ENCODE measurements at regions not wholly inside any gene's neighbourhood (a gene's known extent, or its start where the extent isn't known, plus 50 kb on each side); places are given as distances from the start of the nearest gene placed in this dataset.

GRCh38 chr4:144820728-144821085 is 174.8 kb downstream of the HHIP start:
- no peak overlapping the region for H3K9ac ChIP-seq (ENCODE audit: low read depth in 1 of 2, low read length in 2 of 2)
- no peaks in the 10 kb centered on the region for H3K27me3 ChIP-seq (ENCODE audit: control insufficient read depth in 4 of 4, insufficient read depth in 4 of 4, low read length in 3 of 4)
- TF ChIP-seq ZBTB33 (IDR thresholded peaks at IDR 0.05) (no peak), SP1 (IDR thresholded peaks at IDR 0.05) (no peak), REST (IDR thresholded peaks at IDR 0.05) (no peak), NR2F2 (IDR thresholded peaks at IDR 0.05) (no peak), RAD21 (IDR thresholded peaks at IDR 0.05) (no peak), HNF4G (IDR thresholded peaks at IDR 0.05) (no peak)
- no peaks in the 10 kb centered on the region for H3K4me1 ChIP-seq (ENCODE audit: control insufficient read depth in 4 of 4, insufficient read depth in 4 of 4, low read length in 3 of 4)
- no peak for DNase-seq (ENCODE audit: low spot score)
- H3K9me3 ChIP-seq (ENCODE audit: control insufficient read depth in 4 of 4, low read length in 3 of 4), result no peaks in the 10 kb centered on the region
- H3K4me3 ChIP-seq (ENCODE audit: low read depth in 1 of 3, low read length in 3 of 3), result no peak overlapping the region
- H3K27ac ChIP-seq (ENCODE audit: low read depth in 1 of 2, low read length in 2 of 2), result no peak overlapping the region
- H3K36me3 ChIP-seq (ENCODE audit: control insufficient read depth in 4 of 4, insufficient read depth in 3 of 4, low read depth in 1 of 4, low read length in 3 of 4), result no peaks in the 10 kb centered on the region
- 60% methylated on average over 2 of the region's 2 CpGs for WGBS

- H3K27ac ChIP-seq (ENCODE audit: low read depth in 1 of 2, low read length in 2 of 2), result no peak overlapping the region
- no peaks in the 10 kb centered on the region for H3K4me1 ChIP-seq (ENCODE audit: control insufficient read depth in 4 of 4, insufficient read depth in 4 of 4, low read length in 3 of 4)
- H3K4me3 ChIP-seq (ENCODE audit: low read depth in 1 of 3, low read length in 3 of 3), result no peak overlapping the region
- no peak overlapping the region for H3K9ac ChIP-seq (ENCODE audit: low read depth in 1 of 2, low read length in 2 of 2)
- no peaks in the 10 kb centered on the region for H3K9me3 ChIP-seq (ENCODE audit: control insufficient read depth in 4 of 4, low read length in 3 of 4)
- no peak for DNase-seq (ENCODE audit: low spot score)
- TF ChIP-seq NR2F2 (IDR thresholded peaks at IDR 0.05) (no peak), RXRA (IDR thresholded peaks at IDR 0.05) (no peak), GABPA (IDR thresholded peaks at IDR 0.05 in 1 of 2, conservative IDR thresholded peaks at IDR 0.05 in 1 of 2) (no peak), REST (IDR thresholded peaks at IDR 0.05) (no peak), RAD21 (IDR thresholded peaks at IDR 0.05) (no peak), HNF4A (conservative IDR thresholded peaks at IDR 0.05) (no peak), SP1 (IDR thresholded peaks at IDR 0.05) (no peak), HNF4G (IDR thresholded peaks at IDR 0.05) (no peak), EGR1 (IDR thresholded peaks at IDR 0.05; ENCODE audit: low read depth in 2 of 2) (no peak), FOXA1 (IDR thresholded peaks at IDR 0.05) (no peak), FOXA2 (IDR thresholded peaks at IDR 0.05) (no peak), ZBTB33 (IDR thresholded peaks at IDR 0.05) (no peak), CTCF (IDR thresholded peaks at IDR 0.05; ENCODE audit: low read depth, low read length, missing input control) (no peak), JUND (IDR thresholded peaks at IDR 0.05) (no peak), TAF1 (conservative IDR thresholded peaks at IDR 0.05) (no peak), YY1 (IDR thresholded peaks at IDR 0.05) (no peak), MAX (IDR thresholded peaks at IDR 0.05) (no peak), ATF3 (IDR thresholded peaks at IDR 0.05) (no peak)
- no peaks in the 10 kb centered on the region for H3K27me3 ChIP-seq (ENCODE audit: control insufficient read depth in 4 of 4, insufficient read depth in 4 of 4, low read length in 3 of 4)
- WGBS, result 71% methylated on average over 2 of the region's 2 CpGs
- H3K36me3 ChIP-seq (ENCODE audit: control insufficient read depth in 4 of 4, insufficient read depth in 3 of 4, low read depth in 1 of 4, low read length in 3 of 4), result no peaks in the 10 kb centered on the region
These were observed 186.0 kb downstream of the HHIP start for GRCh38 chr4:144831971-144832370.

Measured in liver (tissue), 8 donors.